OCI-LY1 (cell line): ENCODE measurements at regions not wholly inside any gene's neighbourhood (a gene's known extent, or its start where the extent isn't known, plus 50 kb on each side); places are given as distances from the start of the nearest gene placed in this dataset.

Experiments used
- H2AFZ ChIP-seq: fragments of 200-600 bp; sonication (generic), shearing (Covaris generic); 2 replicates; pipeline ENCODE4 v1.6.0; 2014; ENCODE audit warnings: antibody characterized with exemption, mild to moderate bottlenecking, low read length
- H3F3A ChIP-seq: fragments of 200-600 bp; sonication (generic), shearing (Covaris generic); 2 replicates; pipeline ENCODE4 v1.6.0; 2014; ENCODE audit warnings: mild to moderate bottlenecking, antibody characterized with exemption, low read length, moderate library complexity; ENCODE audit not compliant: insufficient read depth
- H3K27ac ChIP-seq: fragments of 200-600 bp; sonication (generic); 2 replicates; pipeline ENCODE4 v1.5.1; 2014; ENCODE audit warnings: low read length, mixed run types, mild to moderate bottlenecking, low read depth; ENCODE audit not compliant: poor library complexity, severe bottlenecking
- H3K27me3 ChIP-seq: fragments of 200-600 bp; sonication (generic); 2 replicates; pipeline ENCODE4 v1.6.0; 2014; ENCODE audit warnings: antibody characterized with exemption, mild to moderate bottlenecking, low read length, moderate library complexity; ENCODE audit not compliant: insufficient read depth
- H3K36me3 ChIP-seq: fragments of 200-600 bp; sonication (generic); 2 replicates; pipeline ENCODE4 v1.6.1; 2014; ENCODE audit warnings: mild to moderate bottlenecking, antibody characterized with exemption, low read length, moderate library complexity, mixed read lengths; ENCODE audit not compliant: insufficient read depth
- H3K4me1 ChIP-seq: fragments of 200-600 bp; sonication (generic); 2 replicates; pipeline ENCODE4 v1.5.1; 2014; ENCODE audit warnings: mild to moderate bottlenecking, low read length, moderate library complexity; ENCODE audit not compliant: insufficient read depth, severe bottlenecking
- H3K4me2 ChIP-seq: fragments of 200-600 bp; sonication (generic), shearing (Covaris generic); 2 replicates; pipeline ENCODE4 v1.6.1; 2014; ENCODE audit warnings: low read length
- H3K4me3 ChIP-seq: fragments of 200-600 bp; sonication (generic); 2 replicates; pipeline ENCODE4 v1.5.1; 2014; ENCODE audit warnings: low read length, low read depth, mild to moderate bottlenecking, mixed read lengths; ENCODE audit not compliant: poor library complexity, severe bottlenecking
- H3K79me2 ChIP-seq: fragments of 200-600 bp; shearing (Covaris generic); 2 replicates; pipeline ENCODE4 v1.6.1; 2016; ENCODE audit warnings: mixed run types, low read length, mixed read lengths; ENCODE audit not compliant: insufficient read depth
- H3K9ac ChIP-seq: fragments of 200-600 bp; sonication (generic), shearing (Covaris generic); 2 replicates; pipeline ENCODE4 v1.6.1; 2014; ENCODE audit warnings: mild to moderate bottlenecking, low read length, mixed read lengths
- H3K9me2 ChIP-seq: fragments of 200-600 bp; sonication (generic), shearing (Covaris generic); 2 replicates; pipeline ENCODE4 v1.6.1; 2014; ENCODE audit warnings: low read depth, mild to moderate bottlenecking, low read length, mixed read lengths
- H3K9me3 ChIP-seq: fragments of 200-600 bp; shearing (Covaris generic); 2 replicates; pipeline ENCODE4 v1.6.1; 2014; ENCODE audit warnings: low read length, mixed read lengths
- H4K20me1 ChIP-seq: fragments of 200-600 bp; sonication (generic), shearing (Covaris generic); 2 replicates; pipeline ENCODE4 v1.6.0; 2016; ENCODE audit warnings: mild to moderate bottlenecking, low read length; ENCODE audit not compliant: insufficient read depth
- EZH2 ChIP-seq: fragments of 200-600 bp; sonication (generic), shearing (Covaris generic); IDR thresholded peaks from 2 replicates; pipeline ENCODE4 v1.8.0; 2017; ENCODE audit warnings: borderline replicate concordance, mixed run types, mild to moderate bottlenecking, antibody characterized with exemption, low read length, moderate library complexity, mixed read lengths
- TF ChIP-seq, protein P1 (sequence below): fragments of 200-600 bp; sonication (generic), shearing (Covaris generic); IDR thresholded peaks from 2 replicates; pipeline ENCODE4 v1.5.1; 2017; ENCODE audit warnings: mild to moderate bottlenecking, antibody characterized with exemption, low read length, moderate library complexity, mixed read lengths

DNA sequence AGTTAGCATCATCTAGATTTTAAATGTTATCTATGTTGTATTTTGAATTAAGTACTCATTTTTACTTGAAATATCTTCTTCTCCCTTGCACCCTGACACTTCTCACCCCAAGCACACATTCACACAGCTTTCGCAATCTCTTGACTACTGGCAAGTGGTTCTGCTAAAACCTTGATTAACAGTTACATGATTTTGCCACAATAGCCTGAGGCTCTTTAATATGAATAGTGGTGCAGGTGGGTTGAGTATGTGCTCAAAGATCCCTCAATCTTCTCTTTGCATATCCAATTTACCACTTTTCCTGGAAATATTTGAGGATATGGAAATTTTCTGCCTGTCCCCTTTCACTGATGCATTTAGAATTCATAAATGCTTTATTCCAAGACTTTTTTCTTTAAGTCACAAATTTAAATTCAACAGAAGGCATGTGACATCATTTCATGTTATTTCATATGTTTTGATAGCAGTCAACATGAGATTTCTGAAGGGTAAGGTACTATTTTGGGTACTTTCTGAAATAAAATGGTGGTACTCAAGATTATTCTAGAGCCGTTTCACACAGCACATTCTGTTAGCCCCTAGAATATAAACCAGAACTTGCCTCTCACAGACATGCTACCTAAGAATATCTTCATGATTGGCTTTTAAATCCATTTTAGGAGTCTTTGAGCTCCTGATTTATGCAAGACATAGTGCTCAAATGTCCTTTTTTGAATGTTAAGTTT is 339.7 kb downstream of the RPRM start:
- Histone ChIP-seq H3K4me3 (no peak overlapping the region), H2AFZ (no peak overlapping the region), H3K9me3 (no peaks in the 10 kb centered on the region), H3K27me3 (no peaks in the 10 kb centered on the region), H3K36me3 (no peaks in the 10 kb centered on the region), H3K27ac (no peak overlapping the region), H3K79me2 (no peaks in the 10 kb centered on the region), H3K9ac (no peak overlapping the region), H3F3A (no peaks in the 10 kb centered on the region), H3K4me2 (no peak overlapping the region), H3K9me2 (no peaks in the 10 kb centered on the region), H4K20me1 (no peaks in the 10 kb centered on the region), H3K4me1 (no peaks in the 10 kb centered on the region)
- no peak for TF ChIP-seq EZH2
- TF ChIP-seq, protein P1, sequence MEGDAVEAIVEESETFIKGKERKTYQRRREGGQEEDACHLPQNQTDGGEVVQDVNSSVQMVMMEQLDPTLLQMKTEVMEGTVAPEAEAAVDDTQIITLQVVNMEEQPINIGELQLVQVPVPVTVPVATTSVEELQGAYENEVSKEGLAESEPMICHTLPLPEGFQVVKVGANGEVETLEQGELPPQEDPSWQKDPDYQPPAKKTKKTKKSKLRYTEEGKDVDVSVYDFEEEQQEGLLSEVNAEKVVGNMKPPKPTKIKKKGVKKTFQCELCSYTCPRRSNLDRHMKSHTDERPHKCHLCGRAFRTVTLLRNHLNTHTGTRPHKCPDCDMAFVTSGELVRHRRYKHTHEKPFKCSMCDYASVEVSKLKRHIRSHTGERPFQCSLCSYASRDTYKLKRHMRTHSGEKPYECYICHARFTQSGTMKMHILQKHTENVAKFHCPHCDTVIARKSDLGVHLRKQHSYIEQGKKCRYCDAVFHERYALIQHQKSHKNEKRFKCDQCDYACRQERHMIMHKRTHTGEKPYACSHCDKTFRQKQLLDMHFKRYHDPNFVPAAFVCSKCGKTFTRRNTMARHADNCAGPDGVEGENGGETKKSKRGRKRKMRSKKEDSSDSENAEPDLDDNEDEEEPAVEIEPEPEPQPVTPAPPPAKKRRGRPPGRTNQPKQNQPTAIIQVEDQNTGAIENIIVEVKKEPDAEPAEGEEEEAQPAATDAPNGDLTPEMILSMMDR, result no peak

DNA sequence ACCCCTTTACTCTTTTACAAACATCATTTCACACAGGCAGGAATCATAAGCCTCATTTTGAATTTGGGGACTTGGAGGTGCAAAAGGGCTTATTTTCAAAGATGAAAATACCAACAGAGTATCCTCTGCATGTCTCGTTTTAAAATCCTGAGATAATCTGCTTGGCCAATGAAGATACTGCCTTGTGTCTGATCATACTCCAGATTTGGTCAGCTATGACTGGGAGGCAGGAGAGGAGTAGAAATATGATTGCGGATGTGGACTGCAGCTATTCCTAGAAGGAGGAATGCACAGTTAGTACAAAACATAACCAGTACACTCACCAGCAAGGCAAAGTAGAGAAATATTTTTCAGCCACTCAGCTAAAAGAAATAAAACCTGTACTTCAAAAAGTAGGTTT is 342.3 kb downstream of the RPRM start:
- no peaks in the 10 kb centered on the region for H3K9me3 ChIP-seq
- no peak overlapping the region for H3K9ac ChIP-seq
- no peaks in the 10 kb centered on the region for H3K36me3 ChIP-seq
- no peaks in the 10 kb centered on the region for H4K20me1 ChIP-seq
- no peak overlapping the region for H3K4me2 ChIP-seq
- no peaks in the 10 kb centered on the region for H3K9me2 ChIP-seq
- no peaks in the 10 kb centered on the region for H3K27me3 ChIP-seq
- H3K27ac ChIP-seq, result no peak overlapping the region
- H2AFZ ChIP-seq, result no peak overlapping the region
- H3F3A ChIP-seq, result no peaks in the 10 kb centered on the region
- no peak overlapping the region for H3K4me3 ChIP-seq
- no peaks in the 10 kb centered on the region for H3K4me1 ChIP-seq
- H3K79me2 ChIP-seq, result no peaks in the 10 kb centered on the region
- TF ChIP-seq, protein P1, result no peak
- TF ChIP-seq EZH2, result no peak

DNA sequence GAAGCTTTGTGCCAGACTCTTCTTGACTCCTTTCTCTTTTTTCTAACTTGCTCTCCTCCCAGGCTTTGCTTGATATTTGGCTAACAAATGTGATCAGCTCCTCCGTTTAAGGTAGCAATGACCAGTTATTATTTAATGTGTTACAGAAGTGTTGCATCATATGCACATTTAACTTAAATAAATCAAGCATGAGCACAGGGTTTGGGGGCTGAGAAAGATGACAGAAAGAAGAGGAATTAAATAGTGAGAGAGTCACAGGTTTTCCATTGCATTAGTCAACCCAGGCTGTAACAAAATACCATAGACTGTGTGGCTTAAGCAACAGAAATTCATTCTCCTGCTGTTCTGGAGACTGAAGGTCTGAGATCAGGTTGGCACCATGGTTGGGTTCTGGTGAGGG is 343.8 kb downstream of the RPRM start:
- Histone ChIP-seq H4K20me1 (no peaks in the 10 kb centered on the region), H3K9me2 (no peaks in the 10 kb centered on the region), H3K9me3 (no peaks in the 10 kb centered on the region), H3K4me2 (no peak overlapping the region), H2AFZ (no peak overlapping the region), H3K4me3 (no peak overlapping the region), H3K36me3 (no peaks in the 10 kb centered on the region), H3K4me1 (no peaks in the 10 kb centered on the region), H3K27ac (no peak overlapping the region), H3K27me3 (no peaks in the 10 kb centered on the region), H3K9ac (no peak overlapping the region), H3K79me2 (no peaks in the 10 kb centered on the region), H3F3A (no peaks in the 10 kb centered on the region)
- no peak for TF ChIP-seq EZH2
- TF ChIP-seq, protein P1, result no peak
